CD4-positive, alpha-beta memory T cell (primary cell): ENCODE measurements at regions not wholly inside any gene's neighbourhood (a gene's known extent, or its start where the extent isn't known, plus 50 kb on each side); places are given as distances from the start of the nearest gene placed in this dataset.

Experiments used
- CTCF ChIA-PET: fragments of 350-600 bp; sonication (Branson Sonifier 250); formaldehyde crosslinking; loops from one replicate; lab custom pipeline; 2021; ENCODE audit warnings: inconsistent platforms; ENCODE audit not compliant: partially characterized antibody; lab: Charles Lee
- POLR2A ChIA-PET: fragments of 350-600 bp; sonication (Branson Sonifier 250); formaldehyde crosslinking; loops from one replicate; lab custom pipeline; 2021; ENCODE audit not compliant: partially characterized antibody; lab: Charles Lee
- DNase-seq, 5 donors: peaks; one replicate each; pipeline versions ENCODE4 v3.0.0 to v3.0.0-alpha.2; 2020 to 2022; ENCODE audit warnings: mixed read lengths in 1 of 5
- H3K27ac ChIP-seq: one replicate; pipeline ENCODE4 v1.7.0; 2013; ENCODE audit warnings: low read depth, low read length
- H3K27me3 ChIP-seq: 2 replicates; pipeline ENCODE4 v1.7.0; 2013; ENCODE audit warnings: mild to moderate bottlenecking, low read length, moderate library complexity; ENCODE audit not compliant: insufficient read depth
- H3K36me3 ChIP-seq: 2 replicates; pipeline ENCODE4 v1.7.0; 2013; ENCODE audit warnings: mild to moderate bottlenecking, low read length, moderate library complexity; ENCODE audit not compliant: insufficient read depth
- H3K4me1 ChIP-seq: 2 replicates; pipeline ENCODE4 v1.7.0; 2013; ENCODE audit warnings: mild to moderate bottlenecking, low read length, moderate library complexity; ENCODE audit not compliant: insufficient read depth
- H3K4me3 ChIP-seq, 2 donors: one replicate each; pipeline ENCODE4 v1.7.0; 2013; ENCODE audit warnings: low read length in 2 of 2, mild to moderate bottlenecking in 1 of 2
- H3K9me3 ChIP-seq, 2 donors: one replicate each; pipeline ENCODE4 v1.7.0; 2013; ENCODE audit warnings: low read length in 2 of 2, control low read depth in 1 of 2; ENCODE audit not compliant: control insufficient read depth in 1 of 2
- H3K27ac Mint-ChIP-seq, 7 donors: one replicate each; pipeline ENCODE4 v1.8.0; 2020 to 2021; ENCODE audit warnings: mixed read lengths in 7 of 7, mild to moderate bottlenecking in 6 of 7, inconsistent platforms in 3 of 7, moderate library complexity in 3 of 7
- H3K27me3 Mint-ChIP-seq, 2 donors: one replicate each; pipeline ENCODE4 v1.8.0; 2020 to 2021; ENCODE audit warnings: mixed read lengths in 2 of 2
- H3K36me3 Mint-ChIP-seq, 2 donors: one replicate each; pipeline ENCODE4 v1.8.0; 2020 to 2021; ENCODE audit warnings: mixed read lengths in 2 of 2, inconsistent platforms in 1 of 2, mild to moderate bottlenecking in 1 of 2
- H3K4me1 Mint-ChIP-seq, 4 donors: one replicate each; pipeline ENCODE4 v1.8.0; 2020 to 2021; ENCODE audit warnings: mixed read lengths in 4 of 4, mild to moderate bottlenecking in 1 of 4
- H3K4me3 Mint-ChIP-seq, 8 donors: one replicate each; pipeline ENCODE4 v1.8.0; 2020 to 2021; ENCODE audit warnings: mixed read lengths in 8 of 8, mild to moderate bottlenecking in 7 of 8, moderate library complexity in 6 of 8, inconsistent platforms in 3 of 8
- H3K9me3 Mint-ChIP-seq, 8 donors: one replicate each; pipeline ENCODE4 v1.8.0; 2020 to 2021; ENCODE audit warnings: mixed read lengths in 8 of 8, mild to moderate bottlenecking in 5 of 8, inconsistent platforms in 3 of 8, moderate library complexity in 1 of 8
- intact Hi-C: fragments of 100-400 bp; cut with micrococcal nuclease; formaldehyde crosslinking; loops from one replicate; pipeline ENCODE4 v1.15.1; 2023

DNA sequence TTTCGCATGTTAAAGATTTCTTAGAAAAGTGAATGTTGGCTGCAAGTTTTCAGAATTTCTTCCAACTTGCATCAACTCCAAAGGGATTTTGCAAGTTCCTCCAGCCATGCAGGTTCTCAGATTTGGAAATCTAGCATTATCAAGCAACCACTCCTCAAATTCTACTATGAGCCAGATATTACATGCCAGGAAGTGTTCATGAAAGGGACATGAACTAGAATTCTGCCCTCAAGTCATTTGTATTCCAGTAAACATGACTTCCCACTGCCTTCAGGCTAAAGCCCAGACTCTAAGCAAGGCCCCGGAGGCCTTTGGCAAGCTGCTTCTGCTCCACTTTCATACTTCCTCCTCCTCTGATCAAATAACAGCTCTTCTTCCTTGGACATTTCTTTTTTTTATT, 111.3 kb upstream of the PAPPA start:
- intact Hi-C loops: no loop called here
- H3K27me3 Mint-ChIP-seq: no peaks in the 10 kb centered on the region

DNA sequence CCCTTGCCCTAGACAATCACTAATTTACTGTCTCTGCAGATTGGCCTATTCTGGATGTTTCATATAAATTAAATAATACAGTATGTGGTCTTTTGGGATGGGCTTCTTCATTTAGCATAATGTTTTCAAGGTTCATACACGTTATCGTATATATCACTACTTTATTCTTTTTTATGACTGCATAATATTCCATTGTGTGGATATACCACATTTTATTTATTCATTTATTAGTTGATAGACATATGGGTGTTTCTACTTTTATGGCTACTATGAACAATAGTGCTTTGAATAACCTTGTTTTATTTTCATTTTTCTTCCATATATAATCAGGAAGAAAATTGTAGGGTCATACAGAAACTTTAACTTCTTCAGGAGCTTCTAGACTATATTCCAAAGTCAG, 108.5 kb upstream of the PAPPA start:
- no peaks in the 10 kb centered on the region for H3K4me1 ChIP-seq
- no peaks in the 10 kb centered on the region for H3K9me3 ChIP-seq
- H3K4me3 ChIP-seq: no peak overlapping the region
- Mint-ChIP-seq H3K27me3 (peaks cover 0 to 3% of the 10 kb centered on the region in 2 donors), H3K9me3 (peaks cover 0 to 5% (median 0%) of the 10 kb centered on the region in 8 donors), H3K4me3 (no peak overlapping the region), H3K4me1 (no peaks in the 10 kb centered on the region), H3K27ac (no peak overlapping the region), H3K36me3 (no peaks in the 10 kb centered on the region)
- intact Hi-C loops: no loop called here
- ChIA-PET POLR2A (no interaction called here), CTCF (no interaction called here)
- H3K36me3 ChIP-seq: no peaks in the 10 kb centered on the region
- H3K27ac ChIP-seq: no peak overlapping the region
- DNase-seq: no peak
- H3K27me3 ChIP-seq: no peaks in the 10 kb centered on the region

More for the DNA sequence above, 111.3 kb upstream of the PAPPA start:
- Mint-ChIP-seq H3K4me3 (no peak overlapping the region), H3K27ac (no peak overlapping the region), H3K9me3 (peaks cover 0 to 5% (median 0%) of the 10 kb centered on the region in 8 donors), H3K4me1 (no peaks in the 10 kb centered on the region), H3K36me3 (no peaks in the 10 kb centered on the region)
- no peak for DNase-seq
- H3K9me3 ChIP-seq: no peaks in the 10 kb centered on the region
- H3K27ac ChIP-seq: no peak overlapping the region
- ChIA-PET CTCF (no interaction called here), POLR2A (no interaction called here)
- no peaks in the 10 kb centered on the region for H3K27me3 ChIP-seq
- H3K4me3 ChIP-seq: no peak overlapping the region
- no peaks in the 10 kb centered on the region for H3K36me3 ChIP-seq
- no peaks in the 10 kb centered on the region for H3K4me1 ChIP-seq

DNA sequence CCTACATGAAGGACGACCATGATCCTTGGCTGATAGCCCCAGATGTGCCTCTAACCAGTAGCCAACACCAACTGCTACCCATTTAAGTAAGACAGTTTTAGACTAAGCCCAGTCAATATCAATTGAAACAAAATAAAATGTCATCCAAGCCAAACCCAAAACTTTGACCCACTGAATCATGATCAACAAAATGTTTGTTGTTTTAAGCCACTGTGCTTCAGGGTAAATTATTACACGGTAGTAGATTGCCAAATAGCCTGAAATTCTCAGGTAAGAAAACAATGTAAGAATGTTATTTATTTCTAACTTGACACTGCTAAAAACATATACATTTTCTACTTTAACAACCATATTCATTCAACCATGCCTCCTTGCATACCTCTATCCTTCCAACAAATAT, 105.5 kb upstream of the PAPPA start:
- no peak overlapping the region for H3K4me3 ChIP-seq
- no peaks in the 10 kb centered on the region for H3K9me3 ChIP-seq
- H3K27ac ChIP-seq: no peak overlapping the region
- DNase-seq: no peak
- Mint-ChIP-seq H3K27ac (no peak overlapping the region), H3K9me3 (peaks cover 0 to 5% (median under 1%) of the 10 kb centered on the region in 8 donors), H3K4me1 (no peaks in the 10 kb centered on the region), H3K36me3 (no peaks in the 10 kb centered on the region), H3K27me3 (peaks cover 0 to 3% of the 10 kb centered on the region in 2 donors), H3K4me3 (no peak overlapping the region)
- ChIA-PET CTCF (no interaction called here), POLR2A (no interaction called here)
- H3K27me3 ChIP-seq: no peaks in the 10 kb centered on the region
- H3K4me1 ChIP-seq: no peaks in the 10 kb centered on the region
- no peaks in the 10 kb centered on the region for H3K36me3 ChIP-seq
- intact Hi-C loops: no loop called here

DNA sequence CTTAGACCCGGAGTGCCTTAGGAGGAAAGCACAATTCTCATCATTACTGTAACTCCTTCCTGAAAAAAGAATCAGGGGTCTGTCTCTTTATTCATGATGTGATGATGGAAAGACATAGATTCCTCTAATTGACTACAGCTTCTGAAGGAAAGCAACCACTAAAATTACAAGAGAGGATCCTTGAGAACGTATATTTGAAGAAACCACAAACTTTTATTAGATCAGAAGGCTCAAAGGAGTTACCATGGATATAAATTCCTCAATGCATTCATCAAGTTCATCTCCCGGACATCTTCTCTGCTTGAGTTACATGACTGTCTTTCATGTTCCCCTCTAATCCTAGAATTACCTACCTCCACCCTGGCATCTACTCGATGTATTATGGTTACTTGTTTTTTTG, 104.1 kb upstream of the PAPPA start:
- Mint-ChIP-seq H3K9me3 (peaks cover 0 to 6% (median 3%) of the 10 kb centered on the region in 8 donors), H3K27ac (no peak overlapping the region), H3K4me3 (no peak overlapping the region), H3K4me1 (no peaks in the 10 kb centered on the region), H3K36me3 (no peaks in the 10 kb centered on the region), H3K27me3 (peaks cover 0 to 3% of the 10 kb centered on the region in 2 donors)
- Histone ChIP-seq H3K9me3 (no peaks in the 10 kb centered on the region), H3K4me3 (no peak overlapping the region), H3K27ac (no peak overlapping the region), H3K27me3 (no peaks in the 10 kb centered on the region), H3K36me3 (no peaks in the 10 kb centered on the region), H3K4me1 (no peaks in the 10 kb centered on the region)
- CTCF ChIA-PET: no interaction called here
- POLR2A ChIA-PET: no interaction called here
- intact Hi-C loops: no loop called here
- DNase-seq: no peak

DNA sequence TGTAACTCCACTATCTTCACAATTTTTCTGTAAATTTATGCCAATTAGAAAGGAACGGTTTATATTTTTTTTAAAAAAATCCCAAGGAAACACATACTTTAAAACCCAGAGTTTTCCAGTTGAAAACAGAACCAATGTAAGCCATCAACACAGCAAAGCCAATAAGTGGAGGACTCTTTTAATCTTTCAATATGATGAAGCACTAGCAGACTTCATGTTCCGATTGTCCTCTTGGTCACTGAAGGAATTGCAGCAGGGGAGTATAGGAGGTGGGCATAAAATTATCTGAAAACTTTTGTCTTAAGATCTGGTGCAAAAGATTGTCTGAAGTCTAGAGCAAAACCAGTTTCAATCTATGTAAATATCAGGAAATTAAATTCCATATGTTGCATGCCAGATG, 102.1 kb upstream of the PAPPA start:
- intact Hi-C loops: no loop called here
- no peaks in the 10 kb centered on the region for H3K36me3 ChIP-seq
- H3K9me3 ChIP-seq: no peaks in the 10 kb centered on the region
- H3K27me3 Mint-ChIP-seq: peaks cover 0 to 3% of the 10 kb centered on the region in 2 donors
- no peak overlapping the region for H3K27ac Mint-ChIP-seq
- no peak overlapping the region for H3K27ac ChIP-seq
- no peaks in the 10 kb centered on the region for H3K4me1 ChIP-seq
- no peaks in the 10 kb centered on the region for H3K4me1 Mint-ChIP-seq
- POLR2A ChIA-PET: no interaction called here
- H3K36me3 Mint-ChIP-seq: no peaks in the 10 kb centered on the region
- H3K4me3 ChIP-seq: no peak overlapping the region
- H3K27me3 ChIP-seq: no peaks in the 10 kb centered on the region
- no peak for DNase-seq
- peaks cover 0 to 8% (median 0%) of the 10 kb centered on the region in 8 donors for H3K9me3 Mint-ChIP-seq
- no peak overlapping the region for H3K4me3 Mint-ChIP-seq
- CTCF ChIA-PET: no interaction called here

DNA sequence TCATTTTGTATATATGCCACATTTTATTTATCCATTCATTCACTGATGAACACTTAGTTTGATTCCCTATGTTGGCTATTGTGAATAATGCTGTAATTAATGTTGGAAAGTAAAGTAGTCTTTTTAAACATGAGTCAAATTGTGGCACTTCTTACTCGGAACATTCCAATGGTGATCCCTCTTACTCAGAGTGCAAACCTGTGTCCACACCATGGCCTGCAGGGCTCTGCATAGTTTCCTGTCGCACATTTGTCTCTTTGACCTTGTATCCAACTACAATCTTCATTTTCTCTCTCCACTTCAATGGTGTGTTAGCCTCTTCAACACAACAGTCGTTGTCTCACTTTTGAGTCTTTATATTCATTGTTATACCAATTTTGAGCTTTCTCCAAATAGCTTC, 98.1 kb upstream of the PAPPA start:
- Histone ChIP-seq H3K27ac (no peak overlapping the region), H3K9me3 (no peaks in the 10 kb centered on the region), H3K27me3 (no peaks in the 10 kb centered on the region), H3K4me3 (no peak overlapping the region), H3K4me1 (no peaks in the 10 kb centered on the region), H3K36me3 (no peaks in the 10 kb centered on the region)
- Mint-ChIP-seq H3K27me3 (no peaks in the 10 kb centered on the region), H3K27ac (no peak overlapping the region), H3K36me3 (no peaks in the 10 kb centered on the region), H3K4me3 (no peak overlapping the region), H3K9me3 (peaks cover 0 to 8% (median 2%) of the 10 kb centered on the region in 8 donors), H3K4me1 (no peaks in the 10 kb centered on the region)
- intact Hi-C loops: no loop called here
- ChIA-PET POLR2A (no interaction called here), CTCF (no interaction called here)
- no peak for DNase-seq

DNA sequence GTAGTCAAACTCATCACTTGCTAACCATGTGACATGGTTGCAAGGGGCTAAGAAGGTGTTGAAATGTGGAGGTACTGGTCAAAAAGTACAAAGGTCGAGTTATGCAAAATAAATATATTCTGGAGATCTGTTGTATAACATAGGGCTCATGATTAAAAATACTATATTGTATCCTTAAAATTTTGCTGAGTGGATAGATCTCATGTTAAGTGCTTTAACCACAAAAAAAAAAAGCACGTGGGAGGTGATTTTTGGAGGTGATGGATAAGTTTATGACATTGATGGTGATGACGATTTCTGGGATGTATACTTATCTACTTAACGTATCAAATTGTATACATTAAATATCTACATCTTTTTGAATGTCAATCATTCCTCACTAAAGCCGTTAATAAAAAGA, 96.2 kb upstream of the PAPPA start:
- Mint-ChIP-seq H3K27me3 (no peaks in the 10 kb centered on the region), H3K27ac (no peak overlapping the region), H3K4me1 (no peaks in the 10 kb centered on the region), H3K4me3 (no peak overlapping the region), H3K9me3 (peaks cover 0 to 5% (median 2%) of the 10 kb centered on the region in 8 donors), H3K36me3 (no peaks in the 10 kb centered on the region)
- no peak overlapping the region for H3K27ac ChIP-seq
- no peaks in the 10 kb centered on the region for H3K36me3 ChIP-seq
- no peak overlapping the region for H3K4me3 ChIP-seq
- H3K9me3 ChIP-seq: no peaks in the 10 kb centered on the region
- ChIA-PET POLR2A (no interaction called here), CTCF (no interaction called here)
- no peaks in the 10 kb centered on the region for H3K27me3 ChIP-seq
- DNase-seq: no peak
- H3K4me1 ChIP-seq: no peaks in the 10 kb centered on the region
- intact Hi-C loops: no loop called here

DNA sequence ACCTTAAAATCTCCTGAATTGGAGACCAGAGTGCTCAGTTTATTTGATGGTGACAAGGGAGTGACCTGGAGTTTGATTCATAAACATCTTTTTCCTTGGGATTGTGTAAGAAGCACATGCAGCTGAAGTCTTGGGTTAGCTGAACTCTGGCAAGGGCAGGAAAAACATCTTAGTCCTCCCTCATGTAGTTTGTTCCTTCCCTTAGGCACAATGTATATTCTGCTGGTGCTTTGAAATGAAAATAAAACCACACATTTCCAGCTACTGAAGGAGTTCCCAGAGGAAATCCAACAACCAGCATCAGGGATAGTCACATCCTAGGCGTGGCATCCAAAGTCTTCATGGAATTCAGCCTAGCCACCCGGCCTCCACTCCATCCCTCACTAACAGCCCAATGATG, 95.2 kb upstream of the PAPPA start:
- POLR2A ChIA-PET: no interaction called here
- no peak for DNase-seq
- intact Hi-C loops: no loop called here
- Histone ChIP-seq H3K36me3 (no peaks in the 10 kb centered on the region), H3K4me1 (no peaks in the 10 kb centered on the region), H3K4me3 (no peak overlapping the region), H3K27ac (no peak overlapping the region), H3K9me3 (no peaks in the 10 kb centered on the region), H3K27me3 (no peaks in the 10 kb centered on the region)
- H3K27ac Mint-ChIP-seq: no peak overlapping the region
- no peaks in the 10 kb centered on the region for H3K27me3 Mint-ChIP-seq
- CTCF ChIA-PET: no interaction called here
- H3K9me3 Mint-ChIP-seq: peaks cover 0 to 5% (median 2%) of the 10 kb centered on the region in 8 donors
- no peak overlapping the region for H3K4me3 Mint-ChIP-seq
- H3K4me1 Mint-ChIP-seq: no peaks in the 10 kb centered on the region
- no peaks in the 10 kb centered on the region for H3K36me3 Mint-ChIP-seq
